SIG-M5 treated with dmso at 0.1 percent for 504 hours (cell line): ENCODE measurements at regions not wholly inside any gene's neighbourhood (a gene's known extent, or its start where the extent isn't known, plus 50 kb on each side); places are given as distances from the start of the nearest gene placed in this dataset.

Source experiments
- DNase-seq: peaks from one replicate; lab custom pipeline; 2025; ENCODE audit not compliant: unreplicated experiment; lab: John Stamatoyannopoulos, UW

- DNase-seq = no peak
These were observed 131.4 kb downstream of the EDN1 start for GRCh38 chr6:12421596-12421995.

GRCh38 chr6:12422848-12423247 is 132.7 kb downstream of the EDN1 start:
- DNase-seq = no peak

GRCh38 chr6:12423832-12424231 is 133.7 kb downstream of the EDN1 start:
- no peak for DNase-seq

- DNase-seq = no peak
These were observed 136.0 kb downstream of the EDN1 start for GRCh38 chr6:12426121-12426520.

- no peak for DNase-seq
These were observed 140.9 kb downstream of the EDN1 start for GRCh38 chr6:12431023-12431422.

GRCh38 chr6:12436224-12436623 is 146.1 kb downstream of the EDN1 start:
- no peak for DNase-seq

- no peak for DNase-seq
These were observed 146.5 kb downstream of the EDN1 start for GRCh38 chr6:12436683-12437082.

GRCh38 chr6:12439296-12439695 is 149.1 kb downstream of the EDN1 start:
- DNase-seq = no peak

- no peak for DNase-seq
These were observed 150.8 kb downstream of the EDN1 start for GRCh38 chr6:12440981-12441380.

GRCh38 chr6:12442455-12442854 is 152.3 kb downstream of the EDN1 start:
- DNase-seq = no peak

- DNase-seq = no peak
These were observed 156.2 kb downstream of the EDN1 start for GRCh38 chr6:12446394-12446793.

- no peak for DNase-seq
These were observed 159.3 kb downstream of the EDN1 start for GRCh38 chr6:12449447-12449846.

GRCh38 chr6:12450467-12450866 is 160.3 kb downstream of the EDN1 start:
- no peak for DNase-seq

- no peak for DNase-seq
These were observed 166.2 kb downstream of the EDN1 start for GRCh38 chr6:12456343-12456742.

GRCh38 chr6:12457094-12457493 is 166.9 kb downstream of the EDN1 start:
- no peak for DNase-seq

GRCh38 chr6:12458558-12458957 is 168.4 kb downstream of the EDN1 start:
- no peak for DNase-seq

- no peak for DNase-seq
These were observed 169.9 kb downstream of the EDN1 start for GRCh38 chr6:12459945-12460661.

- no peak for DNase-seq
These were observed 177.8 kb downstream of the EDN1 start for GRCh38 chr6:12467706-12468670.

- no peak for DNase-seq
These were observed 182.5 kb downstream of the EDN1 start for GRCh38 chr6:12472601-12473038.

GRCh38 chr6:12473494-12473893 is 183.3 kb downstream of the EDN1 start:
- DNase-seq = no peak

GRCh38 chr6:12474167-12475140 is 184.3 kb downstream of the EDN1 start:
- no peak for DNase-seq
